ENCODE measurements at regions not wholly inside any gene's neighbourhood (a gene's known extent, or its start where the extent isn't known, plus 50 kb on each side); places are given as distances from the start of the nearest gene placed in this dataset.
"Not testable (repeated sequence)": the region's sequence is repeated elsewhere in the genome, so short reads cannot be mapped to it uniquely, and the experiment has no call there.

DNA sequence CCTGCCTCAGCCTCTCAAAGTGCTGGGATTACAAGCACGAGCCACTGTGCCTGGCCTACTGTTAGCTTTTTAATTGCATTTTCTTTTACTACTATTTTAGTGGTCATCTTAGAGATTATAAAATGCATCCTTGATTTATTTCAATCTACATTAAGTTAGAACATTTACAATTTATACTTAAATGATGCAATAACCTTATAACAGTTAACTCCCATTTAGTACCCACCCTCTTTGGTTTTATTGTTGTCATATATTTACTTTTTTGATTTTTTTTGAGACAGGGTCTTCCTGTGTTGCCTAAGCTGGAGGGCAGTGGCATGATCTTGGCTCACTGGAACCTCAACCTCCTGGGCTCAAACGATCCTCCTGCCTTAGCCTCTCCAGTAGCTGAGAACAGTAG lies 77.3 kb downstream of the PPCDC start:
- no peak for DNase-seq (ENCODE audit: low read depth)

DNA sequence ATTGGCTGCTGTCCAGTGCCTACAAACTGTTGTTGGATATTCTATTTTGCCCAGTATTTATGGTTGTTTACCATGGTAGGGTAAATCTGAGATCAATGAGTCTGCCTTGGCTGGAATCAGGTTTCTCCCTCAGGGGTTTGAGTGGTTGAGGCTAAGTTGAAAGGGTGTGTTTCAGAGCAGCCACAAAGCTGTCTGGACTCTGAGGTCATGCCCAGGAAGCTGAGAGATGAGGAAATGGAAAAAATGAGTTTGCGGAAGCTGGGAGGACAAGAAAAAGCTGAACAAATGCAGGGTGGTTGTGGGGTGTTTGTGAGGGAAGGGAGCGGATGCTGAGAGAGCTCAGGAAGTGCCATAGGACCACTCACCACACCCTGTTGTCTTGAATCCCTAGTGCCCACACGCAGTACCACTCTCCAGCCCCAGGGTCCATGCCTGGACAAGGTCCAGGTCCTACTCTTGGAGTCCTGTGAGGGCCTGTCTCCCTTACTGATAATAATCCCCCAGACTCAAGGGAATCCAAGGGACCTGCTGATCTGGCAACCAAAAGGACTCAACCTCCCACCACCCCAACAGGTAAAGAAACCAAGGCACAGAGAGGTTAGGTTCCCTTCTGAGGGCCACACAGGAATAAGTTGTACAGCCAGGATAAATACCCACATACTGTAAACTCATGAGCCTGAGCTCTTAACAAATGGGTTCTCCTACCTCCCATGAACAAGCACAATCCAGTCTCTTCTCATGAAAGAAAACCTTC lies 81.6 kb downstream of the PPCDC start:
- peak; percentile 99 for DNase-seq (ENCODE audit: low read depth)

- no peak for DNase-seq (ENCODE audit: low read depth)
Measured at GRCh38 chr15:75107516-75107907, 84.1 kb downstream of the PPCDC start.

DNA sequence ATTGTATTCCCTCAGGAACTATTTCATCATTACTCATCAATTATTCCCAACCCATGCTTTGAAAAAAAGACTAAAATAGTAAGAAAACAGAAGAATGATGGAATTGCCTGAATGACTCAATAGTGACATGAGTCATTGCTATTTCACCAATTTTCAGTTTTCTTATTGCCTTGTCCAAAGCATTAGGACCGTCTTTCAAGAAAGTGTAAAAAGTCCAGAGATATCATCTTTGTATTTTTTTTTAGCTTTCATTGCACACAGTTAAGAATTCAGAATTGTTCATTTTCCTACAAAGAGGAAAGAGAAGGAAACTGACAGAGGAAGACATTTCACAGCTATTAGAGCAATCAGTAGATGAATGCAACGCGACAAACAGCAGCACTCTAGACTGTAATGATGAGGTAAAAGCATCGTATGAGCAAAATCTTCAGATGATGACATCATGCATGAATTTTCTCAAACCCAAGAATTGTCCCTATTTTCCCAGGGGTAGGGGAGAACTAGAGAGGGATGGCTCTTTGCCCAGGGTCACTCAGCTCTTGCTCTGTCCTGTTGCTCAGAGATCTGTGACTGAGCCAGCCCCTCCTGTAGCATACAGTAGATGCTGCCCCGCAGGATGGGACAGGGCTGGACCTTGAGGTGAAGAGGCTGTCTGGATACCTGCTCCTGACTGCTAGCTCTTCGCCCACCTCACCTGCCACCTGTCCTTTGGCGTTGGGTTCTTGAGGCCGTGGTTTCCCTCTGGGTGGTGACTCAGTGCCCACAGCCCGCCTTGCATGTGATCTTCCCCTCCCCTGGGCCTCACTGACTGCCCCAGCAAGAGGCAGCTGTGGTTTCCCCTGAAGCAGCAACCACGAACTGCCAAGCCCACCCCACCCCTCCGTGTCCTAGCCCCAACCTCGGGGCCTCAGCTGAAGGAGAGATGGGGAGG lies 84.8 kb downstream of the PPCDC start:
- DNase-seq (ENCODE audit: low read depth) = peak; percentile 97

DNA sequence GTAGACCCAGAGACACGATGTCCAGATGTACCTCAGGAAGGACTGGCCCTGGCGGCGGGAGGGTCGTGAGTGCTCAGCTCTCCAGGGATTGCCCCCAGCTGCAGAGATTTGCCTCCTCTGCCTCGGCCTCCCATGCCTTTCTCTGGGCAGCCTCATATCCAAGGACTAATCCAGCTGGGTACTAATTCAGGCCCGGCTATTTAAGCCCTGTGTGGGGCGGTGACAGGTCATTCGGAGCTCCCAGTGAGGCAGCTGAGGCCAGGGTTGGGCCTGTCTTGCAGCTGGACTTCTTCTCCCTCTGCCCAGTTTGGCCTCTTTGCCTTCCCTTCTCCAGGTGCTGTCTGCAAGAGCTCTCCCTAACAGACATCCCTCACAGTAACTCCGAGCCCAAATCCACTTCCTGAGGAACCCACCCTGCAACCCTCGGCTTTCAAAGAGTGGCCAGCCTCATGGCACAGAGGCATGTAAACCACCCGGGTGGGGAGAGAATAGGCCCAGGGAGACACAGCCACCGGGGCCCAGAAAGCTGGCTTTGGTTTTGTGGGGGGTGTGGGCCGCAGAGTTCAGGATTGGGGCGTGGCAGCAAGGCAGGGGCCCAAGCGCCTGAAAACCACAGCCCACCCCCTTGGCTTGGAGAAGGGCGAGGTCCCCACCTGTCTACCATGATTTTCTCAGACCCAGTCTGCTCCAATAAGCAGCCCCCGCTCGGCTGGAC lies 85.8 kb downstream of the PPCDC start:
- no peak for DNase-seq (ENCODE audit: low read depth)

- DNase-seq (ENCODE audit: low read depth) = no peak
Measured at GRCh38 chr15:75109736-75110130, 86.3 kb downstream of the PPCDC start.

- peak; percentile 26 for DNase-seq (ENCODE audit: low read depth)
Measured at GRCh38 chr15:75112278-75112847, 89.0 kb downstream of the PPCDC start.

DNA sequence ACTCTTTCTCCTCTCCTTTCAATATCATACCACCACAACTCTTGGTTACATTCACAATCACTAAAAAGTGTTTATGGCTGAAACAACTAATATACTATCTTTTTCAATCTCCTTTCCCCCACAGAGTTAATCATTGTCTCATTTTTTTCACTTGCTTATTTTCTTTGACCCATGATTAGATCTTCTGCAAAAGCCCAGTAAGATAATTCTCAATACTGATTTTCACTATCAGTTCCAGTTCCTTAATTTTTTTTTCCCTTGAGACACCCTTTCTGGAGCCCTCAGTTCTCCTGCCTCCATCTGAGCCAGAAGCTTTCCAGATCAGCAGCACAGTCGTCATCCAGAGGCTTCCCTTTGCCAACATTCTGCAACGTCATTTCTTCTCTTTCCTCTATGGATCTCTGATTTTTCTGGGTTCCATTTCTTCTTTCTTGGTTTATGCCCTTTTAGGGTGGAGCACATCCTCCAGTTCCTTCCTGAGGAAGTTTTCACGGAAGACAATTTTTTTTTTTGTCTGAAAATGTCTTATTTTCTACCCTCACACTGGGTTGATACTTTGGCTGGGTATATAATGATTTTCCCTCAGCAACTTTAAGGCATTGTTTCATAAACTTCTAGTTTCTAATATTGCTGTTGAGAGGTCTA lies 88.7 kb upstream of the C15orf39 start:
- DNase-seq (ENCODE audit: low read depth) = no peak

DNA sequence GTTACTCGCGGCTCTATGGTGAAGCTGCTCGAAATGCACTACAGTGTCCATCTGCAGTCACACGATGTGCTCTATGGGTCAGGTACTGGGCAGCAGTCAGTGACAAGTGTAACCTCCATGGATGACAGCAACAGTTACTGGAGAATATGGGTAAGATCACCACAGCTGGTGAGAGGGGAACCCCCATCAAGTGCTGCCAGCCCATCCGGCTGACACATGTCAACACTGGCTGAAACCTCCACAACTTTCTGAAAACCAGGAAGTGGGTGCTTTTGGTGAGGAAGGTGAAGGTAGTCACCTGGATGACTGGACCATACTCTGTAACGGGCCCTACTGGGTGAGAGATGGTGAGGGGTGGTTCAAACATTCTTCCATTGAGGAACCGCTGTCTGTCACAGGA lies 87.4 kb upstream of the C15orf39 start:
- DNase-seq (ENCODE audit: low read depth) = no peak

DNA sequence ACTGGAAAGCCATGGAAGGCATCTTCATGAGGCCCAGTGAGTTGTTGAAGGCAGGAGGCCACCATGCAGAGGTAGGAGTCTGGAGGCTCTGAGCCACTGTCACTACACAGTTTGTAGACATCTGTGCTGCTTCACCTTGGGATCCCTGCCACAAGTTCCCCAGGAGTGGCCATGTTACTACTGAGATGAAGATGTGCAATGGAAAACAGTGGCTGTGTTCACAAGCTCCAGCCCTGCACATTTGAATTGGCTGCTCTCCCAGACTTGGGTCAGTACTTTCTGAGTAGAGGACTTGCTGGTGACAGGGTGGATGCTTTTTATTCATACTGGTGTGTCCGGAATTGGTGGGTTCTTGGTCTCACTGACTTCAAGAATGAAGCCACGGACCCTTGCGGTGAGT lies 86.9 kb upstream of the C15orf39 start:
- DNase-seq (ENCODE audit: low read depth) = no peak

GRCh38 chr15:75115411-75115913 lies 86.2 kb upstream of the C15orf39 start:
- DNase-seq (ENCODE audit: low read depth) = not testable (repeated sequence)

DNA sequence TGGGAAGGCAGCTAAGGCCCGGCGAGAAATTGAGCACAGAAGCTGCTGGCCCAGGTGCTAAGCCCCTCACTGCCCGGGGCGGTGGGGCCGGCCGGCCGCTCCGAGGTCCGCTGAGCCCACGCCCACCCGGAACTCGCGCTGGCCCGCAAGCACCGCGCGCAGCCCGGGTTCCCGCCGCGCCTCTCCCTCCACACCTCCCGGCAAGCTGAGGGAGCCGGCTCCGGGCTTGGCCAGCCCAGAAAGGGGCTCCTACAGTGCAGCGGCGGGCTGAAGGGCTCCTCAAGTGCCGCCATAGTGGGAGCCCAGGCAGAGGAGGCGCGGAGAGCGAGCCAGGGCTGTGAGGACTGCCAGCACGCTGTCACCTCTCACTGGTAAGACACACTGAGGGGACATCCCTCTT lies 85.5 kb upstream of the C15orf39 start:
- not testable (repeated sequence) for DNase-seq (ENCODE audit: low read depth)

GRCh38 chr15:75117993-75118392 lies 83.7 kb upstream of the C15orf39 start:
- no peak for DNase-seq (ENCODE audit: low read depth)

- DNase-seq (ENCODE audit: low read depth) = not testable (repeated sequence)
Measured at GRCh38 chr15:75119312-75119711, 82.4 kb upstream of the C15orf39 start.

DNA sequence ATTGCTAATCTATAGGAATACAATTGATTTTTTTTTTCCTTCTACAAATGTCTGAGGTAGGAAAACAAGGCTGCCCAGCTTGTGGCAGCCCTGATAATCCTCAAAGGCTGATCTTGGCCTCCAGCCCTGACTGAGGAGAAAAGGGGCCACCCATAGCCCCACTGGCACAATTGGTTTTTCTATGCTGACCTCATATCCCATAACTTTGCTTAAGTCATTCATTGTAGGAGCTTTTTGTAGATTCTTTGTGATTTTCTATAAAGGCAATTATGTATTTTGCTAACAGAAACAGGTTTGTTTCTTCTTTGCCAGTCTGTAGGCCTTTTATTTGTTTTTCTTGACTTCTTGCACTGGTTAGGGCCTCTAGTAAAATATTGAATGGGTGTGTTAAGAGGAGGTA lies 80.2 kb upstream of the C15orf39 start:
- no peak for DNase-seq (ENCODE audit: low read depth)

- DNase-seq (ENCODE audit: low read depth) = peak; percentile 62
Measured at GRCh38 chr15:75123395-75123794, 78.3 kb upstream of the C15orf39 start.

DNA sequence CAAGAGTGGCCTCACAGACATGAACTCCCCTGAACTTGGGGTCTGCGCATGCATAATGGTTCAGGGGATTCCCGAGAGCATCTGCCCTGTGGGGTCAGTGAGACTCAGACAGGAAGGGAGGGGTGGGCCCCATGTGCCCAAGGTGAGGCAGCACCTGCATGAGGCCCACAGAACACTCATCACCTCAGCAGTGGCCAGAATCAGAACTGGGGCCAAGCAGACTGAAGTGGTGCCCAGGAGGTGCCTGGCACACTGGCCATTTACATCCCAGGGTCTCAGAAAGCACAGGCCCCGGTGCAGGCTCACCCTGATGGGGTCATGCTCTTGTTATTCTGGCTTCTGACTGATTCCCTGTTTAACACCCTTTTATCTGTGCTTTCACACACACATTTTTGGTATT lies 77.4 kb upstream of the C15orf39 start:
- DNase-seq (ENCODE audit: low read depth) = not testable (repeated sequence)

DNA sequence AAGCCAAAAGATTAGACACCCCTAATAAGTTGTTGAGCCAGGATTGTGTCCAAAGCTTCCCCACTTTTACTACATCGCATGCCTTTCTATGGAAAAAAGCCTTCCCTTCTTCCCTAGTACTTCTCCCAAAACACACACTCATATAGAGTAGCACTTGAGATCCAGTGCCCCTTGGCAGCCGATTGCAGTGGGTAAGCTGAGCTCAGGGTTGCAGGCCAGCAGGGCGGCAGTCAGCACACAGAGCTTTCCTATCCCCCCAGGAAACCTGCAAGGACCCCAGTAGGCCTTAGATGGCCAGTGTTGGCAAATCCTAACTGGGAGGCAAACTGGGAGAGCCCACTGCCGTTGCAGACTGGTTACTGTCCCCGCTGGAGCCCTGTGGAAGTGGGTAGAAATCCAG lies 75.7 kb upstream of the C15orf39 start:
- DNase-seq (ENCODE audit: low read depth) = no peak

DNA sequence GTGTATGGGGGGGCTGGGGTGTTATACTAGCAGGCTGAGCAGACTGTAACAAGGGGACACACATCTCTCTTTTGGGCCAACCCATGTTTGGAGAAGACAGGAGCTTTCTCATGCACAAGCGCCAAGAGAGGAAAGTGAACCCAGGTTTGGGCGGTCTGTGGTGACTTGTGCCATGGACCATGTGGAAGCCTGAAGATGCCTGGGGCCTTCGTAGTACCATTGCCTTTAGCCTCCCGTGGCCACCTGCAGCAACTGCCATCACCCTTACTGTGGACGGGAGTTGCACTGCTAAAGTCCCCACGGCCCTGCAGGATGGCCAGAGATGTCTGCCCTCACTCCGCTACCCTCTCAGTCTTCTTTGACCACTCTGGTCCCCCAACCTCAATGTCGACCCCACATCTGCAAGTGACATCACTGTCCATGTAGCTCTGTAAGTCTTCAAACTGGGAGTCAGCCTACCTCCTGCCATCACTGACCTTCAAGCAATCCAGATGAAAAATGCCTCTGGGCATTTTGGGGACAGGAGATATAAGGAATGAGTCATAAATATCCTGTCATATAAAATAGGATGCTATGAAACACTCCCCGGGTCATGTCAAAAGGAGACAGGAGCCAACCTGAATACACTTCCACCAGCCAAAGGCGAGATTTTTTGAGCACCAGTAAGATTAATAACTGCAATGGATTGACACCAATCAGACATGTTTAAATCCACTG lies 74.7 kb upstream of the C15orf39 start:
- no peak for DNase-seq (ENCODE audit: low read depth)

- no peak for DNase-seq (ENCODE audit: low read depth)
Measured at GRCh38 chr15:75129788-75130187, 71.9 kb upstream of the C15orf39 start.

DNA sequence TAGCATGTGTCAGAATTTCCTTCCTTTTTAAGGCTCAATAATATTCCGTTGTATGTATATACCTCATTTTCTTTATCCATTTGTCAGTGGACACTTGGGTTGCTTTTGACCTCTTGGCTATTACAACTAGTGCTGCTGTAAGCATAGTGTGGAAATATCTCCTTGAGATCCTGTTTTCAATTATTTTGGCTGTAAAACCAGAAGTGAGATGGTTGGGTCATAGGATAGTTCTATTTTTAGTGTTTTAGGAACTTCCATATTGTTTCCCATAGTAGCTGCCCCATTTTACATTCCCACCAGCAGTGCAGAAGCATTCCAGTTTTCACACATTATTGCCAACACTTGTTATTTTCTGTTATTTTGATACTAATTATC lies 70.4 kb upstream of the C15orf39 start:
- no peak for DNase-seq (ENCODE audit: low read depth)
